ENCODE measurements at regions not wholly inside any gene's neighbourhood (a gene's known extent, or its start where the extent isn't known, plus 50 kb on each side); places are given as distances from the start of the nearest gene placed in this dataset.
"Not testable (repeated sequence)": the region's sequence is repeated elsewhere in the genome, so short reads cannot be mapped to it uniquely, and the experiment has no call there.

GRCh38 chr16:33995821-33996372 is 536.5 kb downstream of the TP53TG3F start:
- not testable (repeated sequence) for H3K9me3 ChIP-seq (ENCODE audit: insufficient read depth, low read depth, low read length); H2BK120ac ChIP-seq (ENCODE audit: insufficient read depth, low read length, poor library complexity); H3K4me3 ChIP-seq (ENCODE audit: low read depth, low read length); H3K4ac ChIP-seq (ENCODE audit: low read depth, low read length); H3K27me3 ChIP-seq (ENCODE audit: insufficient read depth, low read length); H2AK5ac ChIP-seq (ENCODE audit: low read length); H2AFZ ChIP-seq (ENCODE audit: insufficient read depth, low read length, poor library complexity); DNase-seq; H4K91ac ChIP-seq (ENCODE audit: low read depth, low read length); H3K9ac ChIP-seq (ENCODE audit: low read length); H3K36me3 ChIP-seq (ENCODE audit: control insufficient read depth in 1 of 2, insufficient read depth in 2 of 2, low read length in 2 of 2); H3K18ac ChIP-seq (ENCODE audit: low read length); H3K14ac ChIP-seq (ENCODE audit: low read length); H2BK12ac ChIP-seq (ENCODE audit: low read length); H3K4me1 ChIP-seq (ENCODE audit: control insufficient read depth in 1 of 2, insufficient read depth in 2 of 2, low read length in 2 of 2); H4K8ac ChIP-seq (ENCODE audit: low read depth, low read length); H3K23ac ChIP-seq (ENCODE audit: low read length); H2BK5ac ChIP-seq (ENCODE audit: low read depth, low read length, poor library complexity); H4K12ac ChIP-seq (ENCODE audit: low read depth, low read length); H3K79me1 ChIP-seq (ENCODE audit: low read length); H3K4me2 ChIP-seq (ENCODE audit: low read length); H3K79me2 ChIP-seq (ENCODE audit: control insufficient read depth, insufficient read depth, low read length, poor library complexity); H3K27ac ChIP-seq (ENCODE audit: low read depth, low read length)
- WGBS (ENCODE audit: extremely low coverage, insufficient coverage, insufficient read length), result no CpG with 5 or more reads among the region's 9 CpGs

- H3K23ac ChIP-seq (ENCODE audit: low read length); H2AFZ ChIP-seq (ENCODE audit: insufficient read depth, low read length, poor library complexity); H3K4me1 ChIP-seq (ENCODE audit: control insufficient read depth in 1 of 2, insufficient read depth in 2 of 2, low read length in 2 of 2); H2BK5ac ChIP-seq (ENCODE audit: low read depth, low read length, poor library complexity); H2BK12ac ChIP-seq (ENCODE audit: low read length); H3K14ac ChIP-seq (ENCODE audit: low read length); H3K9me3 ChIP-seq (ENCODE audit: insufficient read depth, low read depth, low read length); H3K27me3 ChIP-seq (ENCODE audit: insufficient read depth, low read length); H3K4me3 ChIP-seq (ENCODE audit: low read depth, low read length); H4K8ac ChIP-seq (ENCODE audit: low read depth, low read length); H3K27ac ChIP-seq (ENCODE audit: low read depth, low read length); H3K36me3 ChIP-seq (ENCODE audit: control insufficient read depth in 1 of 2, insufficient read depth in 2 of 2, low read length in 2 of 2); H4K91ac ChIP-seq (ENCODE audit: low read depth, low read length); H3K18ac ChIP-seq (ENCODE audit: low read length); H4K12ac ChIP-seq (ENCODE audit: low read depth, low read length); DNase-seq; H2AK5ac ChIP-seq (ENCODE audit: low read length); H3K9ac ChIP-seq (ENCODE audit: low read length); H3K79me1 ChIP-seq (ENCODE audit: low read length); H2BK120ac ChIP-seq (ENCODE audit: insufficient read depth, low read length, poor library complexity); H3K79me2 ChIP-seq (ENCODE audit: control insufficient read depth, insufficient read depth, low read length, poor library complexity); H3K4ac ChIP-seq (ENCODE audit: low read depth, low read length); H3K4me2 ChIP-seq (ENCODE audit: low read length): not testable (repeated sequence)
- no CpG with 5 or more reads among the region's 4 CpGs for WGBS (ENCODE audit: extremely low coverage, insufficient coverage, insufficient read length)
Measured at GRCh38 chr16:34001184-34001583, 541.8 kb downstream of the TP53TG3F start.

GRCh38 chr16:34001961-34002360 is 542.5 kb downstream of the TP53TG3F start:
- H3K4me3 ChIP-seq (ENCODE audit: low read depth, low read length); H4K12ac ChIP-seq (ENCODE audit: low read depth, low read length); H3K9ac ChIP-seq (ENCODE audit: low read length); H3K27me3 ChIP-seq (ENCODE audit: insufficient read depth, low read length); H4K91ac ChIP-seq (ENCODE audit: low read depth, low read length); H3K4me2 ChIP-seq (ENCODE audit: low read length); H2BK120ac ChIP-seq (ENCODE audit: insufficient read depth, low read length, poor library complexity); H2BK12ac ChIP-seq (ENCODE audit: low read length); H3K9me3 ChIP-seq (ENCODE audit: insufficient read depth, low read depth, low read length); H3K4ac ChIP-seq (ENCODE audit: low read depth, low read length); H3K79me1 ChIP-seq (ENCODE audit: low read length); H2AFZ ChIP-seq (ENCODE audit: insufficient read depth, low read length, poor library complexity); H3K18ac ChIP-seq (ENCODE audit: low read length); H3K14ac ChIP-seq (ENCODE audit: low read length); H3K79me2 ChIP-seq (ENCODE audit: control insufficient read depth, insufficient read depth, low read length, poor library complexity); H3K23ac ChIP-seq (ENCODE audit: low read length); DNase-seq; H2BK5ac ChIP-seq (ENCODE audit: low read depth, low read length, poor library complexity); H3K27ac ChIP-seq (ENCODE audit: low read depth, low read length); H3K36me3 ChIP-seq (ENCODE audit: control insufficient read depth in 1 of 2, insufficient read depth in 2 of 2, low read length in 2 of 2); H4K8ac ChIP-seq (ENCODE audit: low read depth, low read length); H3K4me1 ChIP-seq (ENCODE audit: control insufficient read depth in 1 of 2, insufficient read depth in 2 of 2, low read length in 2 of 2); H2AK5ac ChIP-seq (ENCODE audit: low read length): not testable (repeated sequence)
- no CpG with 5 or more reads among the region's 4 CpGs for WGBS (ENCODE audit: extremely low coverage, insufficient coverage, insufficient read length)

GRCh38 chr16:34014841-34015820 is 555.7 kb downstream of the TP53TG3F start:
- not testable (repeated sequence) for H3K4me2 ChIP-seq (ENCODE audit: low read length); DNase-seq; H2AFZ ChIP-seq (ENCODE audit: insufficient read depth, low read length, poor library complexity); H2BK5ac ChIP-seq (ENCODE audit: low read depth, low read length, poor library complexity); H2BK120ac ChIP-seq (ENCODE audit: insufficient read depth, low read length, poor library complexity); H3K27ac ChIP-seq (ENCODE audit: low read depth, low read length); H3K36me3 ChIP-seq (ENCODE audit: control insufficient read depth in 1 of 2, insufficient read depth in 2 of 2, low read length in 2 of 2); H2AK5ac ChIP-seq (ENCODE audit: low read length); H4K12ac ChIP-seq (ENCODE audit: low read depth, low read length); H3K4ac ChIP-seq (ENCODE audit: low read depth, low read length); H3K23ac ChIP-seq (ENCODE audit: low read length); H3K4me1 ChIP-seq (ENCODE audit: control insufficient read depth in 1 of 2, insufficient read depth in 2 of 2, low read length in 2 of 2); H3K4me3 ChIP-seq (ENCODE audit: low read depth, low read length); H2BK12ac ChIP-seq (ENCODE audit: low read length); H4K8ac ChIP-seq (ENCODE audit: low read depth, low read length); H3K14ac ChIP-seq (ENCODE audit: low read length); H3K79me1 ChIP-seq (ENCODE audit: low read length); H4K91ac ChIP-seq (ENCODE audit: low read depth, low read length); H3K27me3 ChIP-seq (ENCODE audit: insufficient read depth, low read length); H3K18ac ChIP-seq (ENCODE audit: low read length); H3K79me2 ChIP-seq (ENCODE audit: control insufficient read depth, insufficient read depth, low read length, poor library complexity); H3K9ac ChIP-seq (ENCODE audit: low read length)
- H3K9me3 ChIP-seq (ENCODE audit: insufficient read depth, low read depth, low read length), result peaks cover 13% of the 10 kb centered on the region
- WGBS (ENCODE audit: extremely low coverage, insufficient coverage, insufficient read length), result no CpG with 5 or more reads among the region's 83 CpGs

Measured in trophoblast cell (in vitro differentiated cells and primary cell).